Kidney (tissue), 13 donors: ENCODE measurements at regions not wholly inside any gene's neighbourhood (a gene's known extent, or its start where the extent isn't known, plus 50 kb on each side); places are given as distances from the start of the nearest gene placed in this dataset.

Experiments
- DNase-seq, 5 donors: peaks; one replicate each; pipeline ENCODE4 v3.0.0-alpha.2; 2013 to 2020
- FAIRE-seq: peaks from 2 replicates; lab custom pipeline; 2012; peaks lifted over from hg19 to GRCh38; lab: Jason Lieb, UNC
- H3K27ac ChIP-seq, 2 donors: one replicate each; pipeline ENCODE4 v1.7.0; 2013; ENCODE audit warnings: low read depth in 2 of 2, low read length in 2 of 2, inconsistent platforms in 1 of 2
- H3K27me3 ChIP-seq: one replicate; pipeline ENCODE4 v1.7.1; 2013; ENCODE audit warnings: low read length, inconsistent platforms; ENCODE audit not compliant: control insufficient read depth, insufficient read depth
- H3K36me3 ChIP-seq, 3 donors: one replicate each; pipeline versions ENCODE4 v1.7.0 to v1.7.1; 2013; ENCODE audit warnings: low read length in 3 of 3, control low read depth in 1 of 3, inconsistent platforms in 1 of 3; ENCODE audit not compliant: insufficient read depth in 3 of 3, control insufficient read depth in 2 of 3
- H3K4me1 ChIP-seq, 3 donors: one replicate each; pipeline versions ENCODE4 v1.7.0 to v1.7.1; 2013; ENCODE audit warnings: low read length in 3 of 3, inconsistent platforms in 1 of 3, low read depth in 1 of 3; ENCODE audit not compliant: control insufficient read depth in 2 of 3, insufficient read depth in 2 of 3
- H3K4me3 ChIP-seq, 3 donors: one replicate each; pipeline versions ENCODE4 v1.7.0 to v1.8.1; 2013; ENCODE audit warnings: low read length in 3 of 3, control low read depth in 1 of 3, inconsistent platforms in 1 of 3
- H3K9ac ChIP-seq, 3 donors: one replicate each; pipeline versions ENCODE4 v1.7.0 to v1.7.1; 2013; ENCODE audit warnings: low read length in 3 of 3, control low read depth in 1 of 3, inconsistent platforms in 1 of 3
- H3K9me3 ChIP-seq, 3 donors: one replicate each; pipeline versions ENCODE4 v1.7.0 to v1.7.1; 2013; ENCODE audit warnings: low read length in 3 of 3, control low read depth in 1 of 3, inconsistent platforms in 1 of 3; ENCODE audit not compliant: control insufficient read depth in 2 of 3, insufficient read depth in 1 of 3
- intact Hi-C: fragments of 100-400 bp; cut with DNase I; formaldehyde crosslinking; loops from one replicate; pipeline ENCODE4 v1.11.1; 2022
- TF ChIP-seq, protein P1 (sequence below): IDR thresholded peaks from 3 replicates; pipeline ENCODE4 v1.5.1; 2012; ENCODE audit warnings: mild to moderate bottlenecking, moderate library complexity, borderline replicate concordance; ENCODE audit not compliant: insufficient read depth; ENCODE audit errors: extremely low read depth
- donor health status: control.
- donor health status: control.
- donor health status: control.
- donor health status: control.
- donor health status: control.
- donor health status: DM: yes; HTN: yes; CAD: no.
- donor health status: Normal renal cell carcinoma (clear cell type).

DNA sequence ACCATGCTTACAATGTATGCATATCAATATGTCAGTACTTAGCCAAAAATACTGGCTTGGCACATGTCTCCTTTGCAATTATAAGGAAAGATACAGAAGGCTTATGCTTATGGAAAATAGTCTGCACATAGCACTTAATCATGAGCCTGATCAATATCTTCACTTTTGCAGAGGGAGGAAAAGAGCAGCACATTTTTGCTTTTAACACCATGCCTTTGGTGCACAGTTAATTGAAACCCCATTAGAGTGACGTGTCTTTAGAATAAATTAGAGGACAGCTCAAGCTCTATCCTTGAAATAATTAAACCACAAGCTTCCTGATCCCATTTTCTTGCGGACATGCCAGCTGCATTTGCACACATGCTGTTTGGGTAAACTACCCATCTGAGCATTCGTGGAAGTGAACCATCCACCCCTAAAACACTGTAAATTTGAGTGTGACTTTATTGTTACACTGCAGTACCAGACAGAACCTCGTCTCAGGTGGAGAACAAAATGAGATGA lies 839.9 kb upstream of the MGAT4C start:
- FAIRE-seq: no peak
- intact Hi-C loops: no loop called here

DNA sequence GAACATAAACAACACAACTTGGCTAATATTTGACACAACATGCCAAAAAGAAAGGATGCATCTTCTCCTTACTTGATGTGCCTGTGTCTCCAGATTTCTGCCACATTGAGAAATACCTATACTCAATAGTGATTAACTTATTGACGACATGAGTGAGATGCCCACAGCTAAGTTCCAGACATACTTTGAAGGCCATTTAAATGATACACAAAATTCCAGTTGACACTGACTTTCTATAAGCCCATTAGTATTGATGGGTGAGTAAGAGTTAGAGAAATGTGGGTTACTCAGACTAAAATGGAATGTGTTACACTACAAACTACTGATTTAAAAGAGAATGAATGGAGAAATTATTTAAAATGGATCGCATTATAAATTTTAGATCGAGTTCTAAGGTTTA lies 838.2 kb upstream of the MGAT4C start:
- FAIRE-seq (no peak), DNase-seq (no peak)
- Histone ChIP-seq H3K4me3 (no peak overlapping the region), H3K36me3 (no peaks in the 10 kb centered on the region), H3K4me1 (no peaks in the 10 kb centered on the region), H3K27ac (no peak overlapping the region), H3K9ac (no peak overlapping the region), H3K27me3 (no peaks in the 10 kb centered on the region), H3K9me3 (no peaks in the 10 kb centered on the region)
- intact Hi-C loops: no loop called here
- TF ChIP-seq, protein P1, sequence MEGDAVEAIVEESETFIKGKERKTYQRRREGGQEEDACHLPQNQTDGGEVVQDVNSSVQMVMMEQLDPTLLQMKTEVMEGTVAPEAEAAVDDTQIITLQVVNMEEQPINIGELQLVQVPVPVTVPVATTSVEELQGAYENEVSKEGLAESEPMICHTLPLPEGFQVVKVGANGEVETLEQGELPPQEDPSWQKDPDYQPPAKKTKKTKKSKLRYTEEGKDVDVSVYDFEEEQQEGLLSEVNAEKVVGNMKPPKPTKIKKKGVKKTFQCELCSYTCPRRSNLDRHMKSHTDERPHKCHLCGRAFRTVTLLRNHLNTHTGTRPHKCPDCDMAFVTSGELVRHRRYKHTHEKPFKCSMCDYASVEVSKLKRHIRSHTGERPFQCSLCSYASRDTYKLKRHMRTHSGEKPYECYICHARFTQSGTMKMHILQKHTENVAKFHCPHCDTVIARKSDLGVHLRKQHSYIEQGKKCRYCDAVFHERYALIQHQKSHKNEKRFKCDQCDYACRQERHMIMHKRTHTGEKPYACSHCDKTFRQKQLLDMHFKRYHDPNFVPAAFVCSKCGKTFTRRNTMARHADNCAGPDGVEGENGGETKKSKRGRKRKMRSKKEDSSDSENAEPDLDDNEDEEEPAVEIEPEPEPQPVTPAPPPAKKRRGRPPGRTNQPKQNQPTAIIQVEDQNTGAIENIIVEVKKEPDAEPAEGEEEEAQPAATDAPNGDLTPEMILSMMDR: no peak

More for the DNA sequence above, 839.9 kb upstream of the MGAT4C start:
- no peak overlapping the region for H3K9ac ChIP-seq
- H3K4me1 ChIP-seq: no peaks in the 10 kb centered on the region
- no peak overlapping the region for H3K4me3 ChIP-seq
- no peaks in the 10 kb centered on the region for H3K27me3 ChIP-seq
- H3K36me3 ChIP-seq: no peaks in the 10 kb centered on the region
- no peak overlapping the region for H3K27ac ChIP-seq
- no peaks in the 10 kb centered on the region for H3K9me3 ChIP-seq
- DNase-seq: no peak
- TF ChIP-seq, protein P1: no peak

DNA sequence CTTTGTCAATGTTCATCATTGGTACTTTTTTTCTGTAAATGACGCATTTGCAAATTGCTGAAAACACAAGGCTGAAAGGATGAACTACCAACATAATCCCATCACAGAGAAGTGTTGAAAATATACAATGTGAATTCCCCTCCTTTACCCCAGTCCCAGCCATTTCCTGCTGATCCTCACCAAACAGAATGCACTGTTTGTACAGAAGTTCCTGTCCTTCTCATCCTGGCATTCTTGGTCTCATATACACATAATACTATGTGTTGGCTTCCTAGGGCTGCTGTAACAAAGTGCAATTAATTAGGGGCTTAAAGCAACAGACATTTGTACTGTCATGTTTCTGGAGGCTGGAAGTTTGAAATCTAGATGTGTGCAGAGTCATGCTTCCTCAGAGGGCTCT lies 836.2 kb upstream of the MGAT4C start:
- no peak for DNase-seq
- Histone ChIP-seq H3K36me3 (no peaks in the 10 kb centered on the region), H3K9me3 (no peaks in the 10 kb centered on the region), H3K27me3 (no peaks in the 10 kb centered on the region), H3K27ac (no peak overlapping the region), H3K4me1 (no peaks in the 10 kb centered on the region), H3K9ac (no peak overlapping the region), H3K4me3 (no peak overlapping the region)
- FAIRE-seq: no peak
- TF ChIP-seq, protein P1: no peak
- intact Hi-C loops: no loop called here
